OCI-LY1 (cell line): ENCODE measurements at regions not wholly inside any gene's neighbourhood (a gene's known extent, or its start where the extent isn't known, plus 50 kb on each side); places are given as distances from the start of the nearest gene placed in this dataset.

Source experiments
- H2AFZ ChIP-seq: fragments of 200-600 bp; sonication (generic), shearing (Covaris generic); 2 replicates; pipeline ENCODE4 v1.6.0; 2014; ENCODE audit warnings: antibody characterized with exemption, mild to moderate bottlenecking, low read length
- H3F3A ChIP-seq: fragments of 200-600 bp; sonication (generic), shearing (Covaris generic); 2 replicates; pipeline ENCODE4 v1.6.0; 2014; ENCODE audit warnings: mild to moderate bottlenecking, antibody characterized with exemption, low read length, moderate library complexity; ENCODE audit not compliant: insufficient read depth
- H3K27ac ChIP-seq: fragments of 200-600 bp; sonication (generic); 2 replicates; pipeline ENCODE4 v1.5.1; 2014; ENCODE audit warnings: low read length, mixed run types, mild to moderate bottlenecking, low read depth; ENCODE audit not compliant: poor library complexity, severe bottlenecking
- H3K27me3 ChIP-seq: fragments of 200-600 bp; sonication (generic); 2 replicates; pipeline ENCODE4 v1.6.0; 2014; ENCODE audit warnings: antibody characterized with exemption, mild to moderate bottlenecking, low read length, moderate library complexity; ENCODE audit not compliant: insufficient read depth
- H3K36me3 ChIP-seq: fragments of 200-600 bp; sonication (generic); 2 replicates; pipeline ENCODE4 v1.6.1; 2014; ENCODE audit warnings: mild to moderate bottlenecking, antibody characterized with exemption, low read length, moderate library complexity, mixed read lengths; ENCODE audit not compliant: insufficient read depth
- H3K4me1 ChIP-seq: fragments of 200-600 bp; sonication (generic); 2 replicates; pipeline ENCODE4 v1.5.1; 2014; ENCODE audit warnings: mild to moderate bottlenecking, low read length, moderate library complexity; ENCODE audit not compliant: insufficient read depth, severe bottlenecking
- H3K4me2 ChIP-seq: fragments of 200-600 bp; sonication (generic), shearing (Covaris generic); 2 replicates; pipeline ENCODE4 v1.6.1; 2014; ENCODE audit warnings: low read length
- H3K4me3 ChIP-seq: fragments of 200-600 bp; sonication (generic); 2 replicates; pipeline ENCODE4 v1.5.1; 2014; ENCODE audit warnings: low read length, low read depth, mild to moderate bottlenecking, mixed read lengths; ENCODE audit not compliant: poor library complexity, severe bottlenecking
- H3K79me2 ChIP-seq: fragments of 200-600 bp; shearing (Covaris generic); 2 replicates; pipeline ENCODE4 v1.6.1; 2016; ENCODE audit warnings: mixed run types, low read length, mixed read lengths; ENCODE audit not compliant: insufficient read depth
- H3K9ac ChIP-seq: fragments of 200-600 bp; sonication (generic), shearing (Covaris generic); 2 replicates; pipeline ENCODE4 v1.6.1; 2014; ENCODE audit warnings: mild to moderate bottlenecking, low read length, mixed read lengths
- H3K9me2 ChIP-seq: fragments of 200-600 bp; sonication (generic), shearing (Covaris generic); 2 replicates; pipeline ENCODE4 v1.6.1; 2014; ENCODE audit warnings: low read depth, mild to moderate bottlenecking, low read length, mixed read lengths
- H3K9me3 ChIP-seq: fragments of 200-600 bp; shearing (Covaris generic); 2 replicates; pipeline ENCODE4 v1.6.1; 2014; ENCODE audit warnings: low read length, mixed read lengths
- H4K20me1 ChIP-seq: fragments of 200-600 bp; sonication (generic), shearing (Covaris generic); 2 replicates; pipeline ENCODE4 v1.6.0; 2016; ENCODE audit warnings: mild to moderate bottlenecking, low read length; ENCODE audit not compliant: insufficient read depth
- EZH2 ChIP-seq: fragments of 200-600 bp; sonication (generic), shearing (Covaris generic); IDR thresholded peaks from 2 replicates; pipeline ENCODE4 v1.8.0; 2017; ENCODE audit warnings: borderline replicate concordance, mixed run types, mild to moderate bottlenecking, antibody characterized with exemption, low read length, moderate library complexity, mixed read lengths
- TF ChIP-seq, protein P1 (sequence below): fragments of 200-600 bp; sonication (generic), shearing (Covaris generic); IDR thresholded peaks from 2 replicates; pipeline ENCODE4 v1.5.1; 2017; ENCODE audit warnings: mild to moderate bottlenecking, antibody characterized with exemption, low read length, moderate library complexity, mixed read lengths

DNA sequence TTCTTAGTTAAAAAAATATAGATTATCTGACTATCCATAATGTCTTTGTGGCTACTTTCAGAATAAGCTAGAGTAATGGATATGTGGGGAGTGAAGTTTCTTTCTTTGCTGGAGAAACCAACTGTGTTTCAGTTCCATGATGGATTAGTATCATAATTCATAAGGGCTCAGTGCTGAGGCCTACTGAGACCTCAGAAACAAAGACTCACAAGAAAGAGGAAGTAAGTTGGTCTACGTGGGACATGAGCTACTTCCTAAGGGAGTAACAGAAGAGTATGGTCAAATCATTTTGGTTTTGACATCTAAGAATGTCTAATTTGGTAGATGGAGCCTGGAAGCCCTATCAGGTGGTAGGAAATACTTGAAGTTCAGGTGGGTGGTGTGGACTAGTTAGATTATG, 99.0 kb upstream of the HTR2A start:
- H3K9me2 ChIP-seq: no peaks in the 10 kb centered on the region
- H3K4me2 ChIP-seq: no peak overlapping the region
- no peaks in the 10 kb centered on the region for H3K79me2 ChIP-seq
- TF ChIP-seq EZH2: no peak
- TF ChIP-seq, protein P1, sequence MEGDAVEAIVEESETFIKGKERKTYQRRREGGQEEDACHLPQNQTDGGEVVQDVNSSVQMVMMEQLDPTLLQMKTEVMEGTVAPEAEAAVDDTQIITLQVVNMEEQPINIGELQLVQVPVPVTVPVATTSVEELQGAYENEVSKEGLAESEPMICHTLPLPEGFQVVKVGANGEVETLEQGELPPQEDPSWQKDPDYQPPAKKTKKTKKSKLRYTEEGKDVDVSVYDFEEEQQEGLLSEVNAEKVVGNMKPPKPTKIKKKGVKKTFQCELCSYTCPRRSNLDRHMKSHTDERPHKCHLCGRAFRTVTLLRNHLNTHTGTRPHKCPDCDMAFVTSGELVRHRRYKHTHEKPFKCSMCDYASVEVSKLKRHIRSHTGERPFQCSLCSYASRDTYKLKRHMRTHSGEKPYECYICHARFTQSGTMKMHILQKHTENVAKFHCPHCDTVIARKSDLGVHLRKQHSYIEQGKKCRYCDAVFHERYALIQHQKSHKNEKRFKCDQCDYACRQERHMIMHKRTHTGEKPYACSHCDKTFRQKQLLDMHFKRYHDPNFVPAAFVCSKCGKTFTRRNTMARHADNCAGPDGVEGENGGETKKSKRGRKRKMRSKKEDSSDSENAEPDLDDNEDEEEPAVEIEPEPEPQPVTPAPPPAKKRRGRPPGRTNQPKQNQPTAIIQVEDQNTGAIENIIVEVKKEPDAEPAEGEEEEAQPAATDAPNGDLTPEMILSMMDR: no peak
- H2AFZ ChIP-seq: no peak overlapping the region
- H3K27me3 ChIP-seq: no peaks in the 10 kb centered on the region
- H3F3A ChIP-seq: no peaks in the 10 kb centered on the region
- no peaks in the 10 kb centered on the region for H3K9me3 ChIP-seq
- H3K4me3 ChIP-seq: no peak overlapping the region
- no peaks in the 10 kb centered on the region for H3K36me3 ChIP-seq
- no peak overlapping the region for H3K9ac ChIP-seq
- H3K4me1 ChIP-seq: no peaks in the 10 kb centered on the region
- no peaks in the 10 kb centered on the region for H4K20me1 ChIP-seq
- no peak overlapping the region for H3K27ac ChIP-seq

DNA sequence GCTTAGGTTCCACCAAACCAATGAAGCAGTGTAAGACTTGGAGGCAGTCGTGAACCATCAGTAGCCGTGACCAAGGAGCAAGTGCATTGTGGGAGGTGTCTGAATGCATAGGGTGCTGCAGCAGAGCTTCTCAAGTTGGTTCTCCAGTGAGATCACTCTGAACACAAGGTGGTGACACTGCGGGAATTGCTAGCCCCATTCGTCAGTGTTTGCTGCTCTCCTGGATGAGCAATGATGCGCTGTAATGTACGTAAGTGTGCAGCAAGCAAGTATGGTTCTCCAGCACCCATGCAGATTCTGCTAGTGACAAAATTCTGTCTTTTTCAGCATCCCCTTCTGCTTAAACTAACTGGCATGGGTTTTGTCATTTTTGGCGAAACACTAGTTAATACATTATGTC, 97.6 kb upstream of the HTR2A start:
- Histone ChIP-seq H4K20me1 (no peaks in the 10 kb centered on the region), H3K79me2 (no peaks in the 10 kb centered on the region), H3K9ac (no peak overlapping the region), H3F3A (no peaks in the 10 kb centered on the region), H3K36me3 (no peaks in the 10 kb centered on the region), H3K27ac (no peak overlapping the region), H3K27me3 (no peaks in the 10 kb centered on the region), H3K4me2 (no peak overlapping the region), H3K4me3 (no peak overlapping the region), H3K9me2 (no peaks in the 10 kb centered on the region), H3K9me3 (no peaks in the 10 kb centered on the region), H2AFZ (no peak overlapping the region), H3K4me1 (no peaks in the 10 kb centered on the region)
- TF ChIP-seq EZH2: no peak
- TF ChIP-seq, protein P1: no peak

DNA sequence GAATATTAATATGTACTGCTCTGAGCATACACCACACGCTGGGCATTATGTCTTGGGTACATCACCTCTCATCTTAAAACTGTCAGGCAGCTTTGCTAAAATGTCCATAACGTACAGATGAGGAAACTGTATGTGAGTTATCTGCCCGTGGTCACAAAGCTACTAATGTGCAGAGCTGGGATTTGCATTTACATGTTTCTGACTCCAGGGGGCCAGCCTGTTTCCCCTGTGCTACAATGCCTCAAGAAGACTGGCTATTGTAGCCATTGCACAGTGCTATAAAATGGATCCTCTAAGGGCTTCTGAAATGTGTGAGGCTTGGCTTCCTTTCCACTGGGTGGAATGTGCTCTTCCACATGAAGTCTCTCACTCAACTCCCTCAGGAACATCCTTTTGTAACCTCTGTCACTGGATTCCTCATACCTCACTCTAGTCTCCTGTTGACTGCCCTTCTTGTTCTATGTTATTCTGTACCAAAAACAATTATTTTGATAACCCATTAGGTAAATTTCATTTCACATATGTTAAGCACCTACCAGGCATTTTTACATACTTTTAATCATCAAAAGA, 95.6 kb upstream of the HTR2A start:
- Histone ChIP-seq H3K9me3 (no peaks in the 10 kb centered on the region), H3K27ac (no peak overlapping the region), H3K4me1 (no peaks in the 10 kb centered on the region), H3F3A (no peaks in the 10 kb centered on the region), H3K27me3 (no peaks in the 10 kb centered on the region), H3K4me2 (no peak overlapping the region), H3K9ac (no peak overlapping the region), H3K4me3 (no peak overlapping the region), H2AFZ (no peak overlapping the region), H3K79me2 (no peaks in the 10 kb centered on the region), H3K36me3 (no peaks in the 10 kb centered on the region), H3K9me2 (no peaks in the 10 kb centered on the region), H4K20me1 (no peaks in the 10 kb centered on the region)
- TF ChIP-seq EZH2: no peak
- TF ChIP-seq, protein P1: peak; percentile 50
